Esophagus muscularis mucosa (tissue), 4 donors: ENCODE measurements at regions not wholly inside any gene's neighbourhood (a gene's known extent, or its start where the extent isn't known, plus 50 kb on each side); places are given as distances from the start of the nearest gene placed in this dataset.

ENCODE experiments used
- DNase-seq: peaks from one replicate; pipeline ENCODE4 v3.0.0-alpha.2; 2017; ENCODE audit errors: extremely low spot score
- H3K27ac ChIP-seq, 4 donors: fragments of 200-600 bp; sonication (generic); replicated peaks in 1 of 4; 1 replicate in 3 of 4; 2 replicates in 1 of 4; pipeline ENCODE4 v1.5.1; 2016 to 2019; ENCODE audit warnings: mild to moderate bottlenecking in 1 of 4
- H3K27me3 ChIP-seq, 4 donors: fragments of 200-600 bp; sonication (generic); one replicate each; pipeline versions ENCODE4 v1.5.1 to v1.6.0; 2016 to 2019
- H3K36me3 ChIP-seq, 4 donors: fragments of 200-600 bp; sonication (generic); one replicate each; pipeline ENCODE4 v1.5.1; 2016 to 2019
- H3K4me1 ChIP-seq, 4 donors: fragments of 200-600 bp; sonication (generic); one replicate each; pipeline ENCODE4 v1.5.1; 2016 to 2019
- H3K4me3 ChIP-seq, 4 donors: fragments of 200-600 bp; sonication (generic); 1 replicate in 2 of 4; 2 replicates in 2 of 4; pipeline ENCODE4 v1.5.1; 2016 to 2019; ENCODE audit warnings: mild to moderate bottlenecking in 4 of 4, moderate library complexity in 1 of 4
- H3K9me3 ChIP-seq, 4 donors: fragments of 200-600 bp; sonication (generic); 1 replicate in 3 of 4; 2 replicates in 1 of 4; pipeline ENCODE4 v1.5.1; 2016 to 2019
- CTCF ChIP-seq, 3 experiments: fragments of 200-600 bp in 2 of 3; fragments of 450-650 bp in 1 of 3; sonication (generic) in 2 of 3; IDR thresholded peaks; one replicate each; pipeline ENCODE4 v1.5.1; 2017 to 2019; ENCODE audit warnings: antibody characterized with exemption in 3 of 3, mild to moderate bottlenecking in 2 of 3, moderate library complexity in 1 of 3
- EP300 ChIP-seq: sonication (generic); formaldehyde crosslinking; IDR thresholded peaks from one replicate; pipeline ENCODE4 v1.6.1; 2017; ENCODE audit warnings: antibody characterized with exemption
- POLR2A ChIP-seq: fragments of 450-650 bp; IDR thresholded peaks from one replicate; pipeline ENCODE4 v1.6.1; 2017; ENCODE audit warnings: antibody characterized with exemption, moderate library complexity, mild to moderate bottlenecking, low read depth
- POLR2AphosphoS5 ChIP-seq, 2 donors: sonication (generic); formaldehyde crosslinking; IDR thresholded peaks; one replicate each; pipeline ENCODE4 v1.6.1; 2017; ENCODE audit warnings: antibody characterized with exemption in 2 of 2
- WGBS: methylation state at CpG from one replicate; pipeline ENCODE4 v1.1.5; 2018; 5-methylcytosine and 5-hydroxymethylcytosine counted together
- intact Hi-C: fragments of 100-400 bp; cut with DNase I; formaldehyde crosslinking; loops from one replicate; pipeline ENCODE4 v1.15.1; 2023

DNA sequence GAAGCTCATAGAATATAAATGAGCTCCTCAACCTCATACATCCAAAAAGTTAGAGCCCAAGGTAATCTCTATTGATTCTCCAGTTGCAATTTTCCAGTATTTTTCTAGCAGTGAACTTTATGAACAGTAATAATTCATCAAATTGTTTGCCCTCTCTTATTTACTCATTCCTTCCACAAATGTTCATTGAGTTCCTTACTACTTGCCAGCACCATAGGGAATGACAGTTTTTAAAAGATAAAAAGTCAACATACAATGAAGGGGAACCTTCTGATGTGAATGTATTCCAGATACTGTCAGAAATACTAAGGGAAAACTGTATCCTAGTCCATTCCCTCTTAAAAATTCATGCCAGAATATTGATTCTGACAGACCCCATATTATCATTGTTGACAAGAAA, 277.0 kb upstream of the C1orf87 start:
- H3K9me3 ChIP-seq, result no peaks in the 10 kb centered on the region
- DNase-seq, result no peak
- H3K27me3 ChIP-seq, result no peaks in the 10 kb centered on the region
- no peak overlapping the region for H3K4me3 ChIP-seq
- H3K27ac ChIP-seq, result no peak overlapping the region
- intact Hi-C loops, result no loop called here
- no peaks in the 10 kb centered on the region for H3K36me3 ChIP-seq
- TF ChIP-seq CTCF (IDR thresholded peaks at IDR 0.05) (no peak), POLR2A (no peak), POLR2AphosphoS5 (IDR thresholded peaks at IDR 0.05) (no peak), EP300 (no peak)
- no peaks in the 10 kb centered on the region for H3K4me1 ChIP-seq

DNA sequence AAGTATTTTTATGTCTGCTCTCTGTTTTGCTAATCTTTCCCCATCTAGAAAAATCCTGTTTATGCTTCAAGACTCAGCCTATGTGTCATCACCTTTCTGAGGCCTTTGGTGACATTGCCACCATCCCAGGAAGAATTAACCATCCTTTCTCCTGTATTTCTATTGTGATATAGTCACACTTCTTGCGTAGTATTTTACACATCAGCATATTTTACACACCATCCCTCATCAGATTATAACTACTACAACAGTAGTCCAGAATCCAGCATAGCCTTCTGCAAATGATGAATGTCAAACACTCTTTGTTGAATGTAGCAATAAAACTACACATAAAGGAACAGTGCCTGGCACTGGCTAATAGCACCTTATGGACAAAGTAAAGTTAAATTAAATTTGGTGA, 275.3 kb upstream of the C1orf87 start:
- H3K27ac ChIP-seq, result no peak overlapping the region
- H3K4me1 ChIP-seq, result no peaks in the 10 kb centered on the region
- no peaks in the 10 kb centered on the region for H3K36me3 ChIP-seq
- intact Hi-C loops, result no loop called here
- no peak overlapping the region for H3K4me3 ChIP-seq
- no peak for DNase-seq
- no peaks in the 10 kb centered on the region for H3K27me3 ChIP-seq
- 88% methylated on average over 1 of the region's 1 CpG for WGBS
- no peaks in the 10 kb centered on the region for H3K9me3 ChIP-seq
- no peak for TF ChIP-seq POLR2AphosphoS5 (IDR thresholded peaks at IDR 0.05)
- TF ChIP-seq CTCF (IDR thresholded peaks at IDR 0.05), result no peak

DNA sequence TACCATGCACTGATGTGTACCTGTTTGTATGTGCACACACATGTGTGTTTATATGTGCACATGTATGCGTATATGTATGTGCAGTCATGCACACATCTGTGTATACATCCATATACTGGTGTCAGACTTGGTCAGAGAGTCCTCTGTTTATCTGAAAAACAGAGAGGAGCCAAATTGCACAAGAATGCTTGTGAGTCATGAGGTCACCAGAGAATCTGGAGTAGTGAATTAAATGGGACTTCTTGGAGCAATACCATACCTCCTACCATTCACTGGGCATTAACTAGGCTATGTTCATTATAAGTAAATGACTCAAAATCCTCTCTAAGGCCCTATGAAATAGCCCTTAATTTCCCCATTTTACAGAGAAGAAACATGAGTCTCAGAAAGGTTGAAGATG, 272.1 kb upstream of the C1orf87 start:
- Histone ChIP-seq H3K4me1 (no peaks in the 10 kb centered on the region), H3K36me3 (no peaks in the 10 kb centered on the region), H3K9me3 (no peaks in the 10 kb centered on the region), H3K27me3 (no peaks in the 10 kb centered on the region), H3K4me3 (no peak overlapping the region), H3K27ac (no peak overlapping the region)
- no peak for TF ChIP-seq CTCF (IDR thresholded peaks at IDR 0.05)
- no peak for TF ChIP-seq POLR2AphosphoS5 (IDR thresholded peaks at IDR 0.05)
- no peak for DNase-seq
- intact Hi-C loops, result no loop called here
- 85% methylated on average over 1 of the region's 1 CpG for WGBS

GRCh38 chr1:60345049-60345448, 271.5 kb upstream of the C1orf87 start:
- H3K27me3 ChIP-seq, result no peaks in the 10 kb centered on the region
- TF ChIP-seq CTCF (IDR thresholded peaks at IDR 0.05) (no peak), POLR2A (no peak), EP300 (no peak)
- H3K9me3 ChIP-seq, result no peaks in the 10 kb centered on the region
- H3K36me3 ChIP-seq, result no peaks in the 10 kb centered on the region
- WGBS, result 87% methylated on average over 4 of the region's 4 CpGs
- no peaks in the 10 kb centered on the region for H3K4me1 ChIP-seq
- no peak overlapping the region for H3K4me3 ChIP-seq
- H3K27ac ChIP-seq, result no peak overlapping the region
- intact Hi-C loops, result no loop called here
- no peak for DNase-seq

- no peaks in the 10 kb centered on the region for H3K27me3 ChIP-seq
- no peak for TF ChIP-seq POLR2AphosphoS5 (IDR thresholded peaks at IDR 0.05)
- TF ChIP-seq EP300, result no peak
- TF ChIP-seq POLR2A, result no peak
- no peak for TF ChIP-seq CTCF (IDR thresholded peaks at IDR 0.05)
- H3K9me3 ChIP-seq, result no peaks in the 10 kb centered on the region
- WGBS, result 92% methylated on average over 2 of the region's 2 CpGs
- no peak overlapping the region for H3K4me3 ChIP-seq
- no peak for DNase-seq
- intact Hi-C loops, result no loop called here
- no peaks in the 10 kb centered on the region for H3K4me1 ChIP-seq
- no peak overlapping the region for H3K27ac ChIP-seq
- H3K36me3 ChIP-seq, result no peaks in the 10 kb centered on the region
Measured at GRCh38 chr1:60343736-60344135, 270.2 kb upstream of the C1orf87 start.
